GM12878 (cell line): ENCODE measurements at regions not wholly inside any gene's neighbourhood (a gene's known extent, or its start where the extent isn't known, plus 50 kb on each side); places are given as distances from the start of the nearest gene placed in this dataset.

Source experiments
- ATAC-seq: fragments of 200-7000 bp; cut with Tn5 transposase; 3 replicates; pipeline ENCODE4 v1.9.1; 2020; ENCODE audit warnings: mild to moderate bottlenecking, moderate library complexity
- BruUV-seq: library from RNA; stranded (reverse); fragments of 400-500 nt; replicated peaks from 2 replicates; lab custom pipeline; 2021; lab: Mats Ljungman, UMichigan
- CTCF ChIA-PET: fragments of 300-600 bp; sonication (Branson Sonifier 250); formaldehyde crosslinking; extraction: SDS; loops from one replicate; lab custom pipeline; 2021; ENCODE audit warnings: inconsistent platforms; lab: Yijun Ruan, JAX
- POLR2A ChIA-PET: fragments of 350-600 bp; formaldehyde crosslinking; extraction: SDS; loops from one replicate; lab custom pipeline; 2021; ENCODE audit warnings: inconsistent platforms; lab: Charles Lee
- RAD21 ChIA-PET: fragments of 300-600 bp; sonication (Branson Sonifier 250); formaldehyde crosslinking; loops from one replicate; lab custom pipeline; 2023; ENCODE audit warnings: antibody characterized with exemption; ENCODE audit not compliant: unreplicated experiment; lab: Charles Lee
- SMC1A ChIA-PET: fragments of 300-600 bp; sonication (Branson Sonifier 250); formaldehyde crosslinking; loops from one replicate; lab custom pipeline; 2023; ENCODE audit not compliant: unreplicated experiment, uncharacterized antibody; lab: Charles Lee
- DNase-seq: peaks from one replicate; pipeline ENCODE4 v3.0.0-alpha.2; 2011; ENCODE audit warnings: low read depth, low spot score
- FAIRE-seq: peaks from 3 replicates; lab custom pipeline; 2011; peaks lifted over from hg19 to GRCh38; lab: Jason Lieb, UNC
- H2AFZ ChIP-seq: 2 replicates; pipeline ENCODE4 v1.6.0; 2011; ENCODE audit warnings: low read depth, low read length, control low read depth; ENCODE audit not compliant: control insufficient read depth
- H3K27ac ChIP-seq: 2 replicates; pipeline ENCODE4 v1.5.1; 2011; ENCODE audit warnings: control low read depth; ENCODE audit not compliant: control insufficient read depth, insufficient read depth
- H3K27me3 ChIP-seq, 2 experiments: replicated peaks in 1 of 2; 2 replicates each; pipeline versions ENCODE4 v1.6.0 to v1.6.1; 2011; ENCODE audit warnings: low read length in 1 of 2; ENCODE audit not compliant: control insufficient read depth in 2 of 2, insufficient read depth in 2 of 2
- H3K36me3 ChIP-seq, 2 experiments: 2 replicates each; pipeline ENCODE4 v1.5.1; 2011; ENCODE audit warnings: low read length in 1 of 2; ENCODE audit not compliant: control insufficient read depth in 2 of 2, insufficient read depth in 2 of 2
- H3K4me1 ChIP-seq: 2 replicates; pipeline ENCODE4 v1.6.1; 2011; ENCODE audit warnings: mild to moderate bottlenecking, low read length, moderate library complexity, mixed read lengths; ENCODE audit not compliant: control insufficient read depth, insufficient read depth
- H3K4me2 ChIP-seq: 2 replicates; pipeline ENCODE4 v1.6.0; 2011; ENCODE audit warnings: control low read depth; ENCODE audit not compliant: control insufficient read depth, insufficient read depth
- H3K4me3 ChIP-seq: fragments of 200-600 bp; sonication (generic); 2 replicates; pipeline ENCODE4 v1.5.1; 2016
- H3K79me2 ChIP-seq: 2 replicates; pipeline ENCODE4 v1.6.0; 2011; ENCODE audit warnings: low read length; ENCODE audit not compliant: control insufficient read depth, insufficient read depth
- H3K9ac ChIP-seq: 2 replicates; pipeline ENCODE4 v1.8.0; 2011; ENCODE audit warnings: low read length, control low read depth, mixed read lengths; ENCODE audit not compliant: control insufficient read depth, insufficient read depth
- H3K9me3 ChIP-seq: replicated peaks from 3 replicates; pipeline ENCODE4 v1.5.1; 2011; ENCODE audit warnings: mild to moderate bottlenecking, low read length; ENCODE audit not compliant: control insufficient read depth, insufficient read depth
- H4K20me1 ChIP-seq: 2 replicates; pipeline ENCODE4 v1.6.0; 2011; ENCODE audit not compliant: control insufficient read depth, insufficient read depth
- BRCA1 ChIP-seq: IDR thresholded peaks from 2 replicates; pipeline ENCODE4 v1.6.1; 2011; ENCODE audit warnings: low read depth, low read length, improper control_type of control experiment
- CHD1 ChIP-seq: IDR thresholded peaks from 2 replicates; pipeline ENCODE4 v1.6.1; 2012; ENCODE audit warnings: low read depth, low read length, improper control_type of control experiment
- EP300 ChIP-seq, 2 experiments: fragments of 150-350 bp in 1 of 2; IDR thresholded peaks; 2 replicates each; pipeline ENCODE4 v1.6.1; 2011 to 2012; ENCODE audit warnings: low read depth in 2 of 2, low read length in 2 of 2, borderline replicate concordance in 1 of 2, improper control_type of control experiment in 1 of 2, inconsistent platforms in 1 of 2; ENCODE audit not compliant: control insufficient read depth in 1 of 2
- IRF4 ChIP-seq: IDR thresholded peaks from 2 replicates; pipeline ENCODE4 v1.6.1; 2011; ENCODE audit warnings: low read depth, low read length
- MTA2 ChIP-seq: fragments of 450-650 bp; IDR thresholded peaks from 2 replicates; pipeline ENCODE4 v1.6.1; 2016; ENCODE audit warnings: low read depth, mild to moderate bottlenecking, moderate library complexity
- MTA3 ChIP-seq: IDR thresholded peaks from 2 replicates; pipeline ENCODE4 v1.6.1; 2012; ENCODE audit warnings: low read length, inconsistent platforms, borderline replicate concordance
- PML ChIP-seq: IDR thresholded peaks from 2 replicates; pipeline ENCODE4 v1.6.1; 2012; ENCODE audit warnings: low read length, inconsistent platforms
- POLR2AphosphoS2 ChIP-seq: IDR thresholded peaks from 2 replicates; pipeline ENCODE4 v1.6.1; 2011; ENCODE audit warnings: low read depth, mild to moderate bottlenecking, low read length, improper control_type of control experiment, moderate library complexity
- POLR2AphosphoS5 ChIP-seq: IDR thresholded peaks from 2 replicates; pipeline ENCODE4 v1.6.1; 2011; ENCODE audit warnings: mild to moderate bottlenecking, low read length, inconsistent platforms
- RAD51 ChIP-seq: fragments of 450-650 bp; IDR thresholded peaks from 2 replicates; pipeline ENCODE4 v1.6.1; 2016; ENCODE audit warnings: moderate library complexity, mild to moderate bottlenecking, inconsistent platforms
- RUNX3 ChIP-seq: IDR thresholded peaks from 2 replicates; pipeline ENCODE4 v1.6.1; 2012; ENCODE audit warnings: low read length, inconsistent platforms
- SUZ12 ChIP-seq: fragments of 200-600 bp; sonication (generic); IDR thresholded peaks from one replicate; pipeline ENCODE4 v1.6.1; 2018; ENCODE audit warnings: antibody characterized with exemption, mild to moderate bottlenecking; ENCODE audit not compliant: unreplicated experiment
- TBL1XR1 ChIP-seq: IDR thresholded peaks from 2 replicates; pipeline ENCODE4 v1.6.1; 2012; ENCODE audit warnings: low read depth, low read length, improper control_type of control experiment
- WRNIP1 ChIP-seq: IDR thresholded peaks from 2 replicates; pipeline ENCODE4 v1.6.1; 2011; ENCODE audit warnings: low read depth, low read length, improper control_type of control experiment, borderline replicate concordance
- ZNF274 ChIP-seq: IDR thresholded peaks from one replicate; pipeline ENCODE4 v1.8.0; 2011; ENCODE audit not compliant: insufficient read length, insufficient read depth
- WGBS: methylation state at CpG from one replicate; pipeline ENCODE4 v1.1.6; 2016; ENCODE audit warnings: low lambda C conversion rate; ENCODE audit not compliant: insufficient replicate concordance, insufficient coverage; ENCODE audit errors: missing lambda C conversion rate; 5-methylcytosine and 5-hydroxymethylcytosine counted together
- in situ Hi-C: fragments of 300-500 bp; cut with MboI; formaldehyde crosslinking; loops from 9 replicates; pipeline ENCODE4 v1.14.3; 2018; ENCODE audit warnings: mixed read lengths
- intact Hi-C: fragments of 100-400 bp; cut with micrococcal nuclease; formaldehyde crosslinking; loops from one replicate; pipeline ENCODE4 v1.14.2; 2022; ENCODE audit not compliant: unreplicated experiment
- TF ChIP-seq, protein P1 (sequence below): IDR thresholded peaks from 2 replicates; pipeline ENCODE4 v1.6.1; 2011; ENCODE audit warnings: borderline replicate concordance, low read depth, mild to moderate bottlenecking, moderate library complexity, mixed read lengths, low read length; ENCODE audit not compliant: insufficient read depth; ENCODE audit errors: extremely low read length

DNA sequence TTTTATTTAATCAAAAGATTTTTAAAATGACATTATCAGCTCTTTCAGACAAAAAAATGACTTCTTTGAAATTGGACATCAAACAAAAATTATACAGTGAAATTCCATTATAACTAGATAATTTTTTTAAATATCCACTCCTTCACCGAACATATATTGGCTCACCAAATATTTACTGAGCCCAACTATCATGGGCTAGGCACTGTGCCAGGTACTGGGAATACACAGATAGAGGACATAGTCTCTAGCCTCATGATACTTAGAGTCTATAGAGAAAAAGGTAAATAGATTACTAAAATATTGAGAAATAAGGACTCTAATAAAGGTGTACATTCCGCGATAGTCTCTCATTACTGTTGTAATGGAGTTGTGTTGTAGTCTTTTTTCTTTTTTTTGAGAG is 219.9 kb downstream of the SEC23A start:
- TF ChIP-seq MTA3 (no peak), TBL1XR1 (no peak), PML (no peak), CHD1 (no peak), MTA2 (no peak), IRF4 (no peak), POLR2AphosphoS2 (no peak), POLR2AphosphoS5 (no peak), RAD51 (no peak), SUZ12 (no peak), BRCA1 (no peak), WRNIP1 (no peak), EP300 (IDR thresholded peaks at IDR 0.05; ENCODE audit: borderline replicate concordance in 1 of 2, control insufficient read depth in 1 of 2, low read depth in 2 of 2, low read length in 2 of 2) (no peak), ZNF274 (no peak), RUNX3 (no peak)
- TF ChIP-seq, protein P1, sequence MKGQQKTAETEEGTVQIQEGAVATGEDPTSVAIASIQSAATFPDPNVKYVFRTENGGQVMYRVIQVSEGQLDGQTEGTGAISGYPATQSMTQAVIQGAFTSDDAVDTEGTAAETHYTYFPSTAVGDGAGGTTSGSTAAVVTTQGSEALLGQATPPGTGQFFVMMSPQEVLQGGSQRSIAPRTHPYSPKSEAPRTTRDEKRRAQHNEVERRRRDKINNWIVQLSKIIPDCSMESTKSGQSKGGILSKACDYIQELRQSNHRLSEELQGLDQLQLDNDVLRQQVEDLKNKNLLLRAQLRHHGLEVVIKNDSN: no peak
- Histone ChIP-seq H3K9me3 (no peaks in the 10 kb centered on the region), H3K79me2 (no peaks in the 10 kb centered on the region), H4K20me1 (no peaks in the 10 kb centered on the region), H3K4me2 (no peak overlapping the region), H3K27ac (no peak overlapping the region), H3K9ac (no peak overlapping the region), H2AFZ (no peak overlapping the region), H3K36me3 (no peaks in the 10 kb centered on the region), H3K4me3 (no peak overlapping the region), H3K4me1 (no peaks in the 10 kb centered on the region), H3K27me3 (peaks cover 0 to 2% of the 10 kb centered on the region in 2 experiments; a peak in 1 of 4 replicates)
- CTCF ChIA-PET: interaction anchor here (1.5 to 2.2 kb wide), 2 partner anchors 15 to 16 kb away, joined by 3 to 7 read pairs; no protein-coding TSS in a partner anchor
- BruUV-seq: no TSS peak
- RAD21 ChIA-PET: no interaction called here
- ATAC-seq (no peak), FAIRE-seq (no peak), DNase-seq (no peak)
- WGBS: 76% methylated on average over 3 of the region's 3 CpGs
- in situ Hi-C loops (no loop called here), intact Hi-C loops (no loop called here)
- SMC1A ChIA-PET: interaction anchor here (1.1 kb wide), 1 partner anchor 17 kb away, joined by 5 read pairs; no protein-coding TSS in a partner anchor
- POLR2A ChIA-PET: no interaction called here
